Pancreas (tissue), 10 donors: ENCODE measurements at regions not wholly inside any gene's neighbourhood (a gene's known extent, or its start where the extent isn't known, plus 50 kb on each side); places are given as distances from the start of the nearest gene placed in this dataset.
A peak's percentile ranks its signal among the peaks of the same experiment; 100 is the strongest.
"Not testable (repeated sequence)": the region's sequence is repeated elsewhere in the genome, so short reads cannot be mapped to it uniquely, and the experiment has no call there.

ENCODE experiments used
- ATAC-seq, 4 donors: fragments of 200-7000 bp; cut with Tn5 transposase; one replicate each; pipeline versions ENCODE4 v1.8.0 to v1.9.1; 2020; ENCODE audit warnings: mild to moderate bottlenecking in 4 of 4, moderate library complexity in 4 of 4
- DNase-seq, 6 donors: peaks; one replicate each; pipeline ENCODE4 v3.0.0-alpha.2; 2020
- FAIRE-seq: peaks from 2 replicates; lab custom pipeline; 2012; peaks lifted over from hg19 to GRCh38; lab: Jason Lieb, UNC
- H3K27ac ChIP-seq, 4 donors: fragments of 200-600 bp; sonication (generic); 1 replicate in 3 of 4; 2 replicates in 1 of 4; pipeline versions ENCODE4 v1.5.0 to v1.8.0; 2020
- H3K27me3 ChIP-seq, 4 donors: fragments of 200-600 bp; one replicate each; pipeline ENCODE4 v1.8.0; 2021
- H3K36me3 ChIP-seq, 3 donors: fragments of 200-600 bp; sonication (generic) in 1 of 3; one replicate each; pipeline versions ENCODE4 v1.5.0 to v1.8.0; 2020 to 2021
- H3K4me1 ChIP-seq, 3 donors: fragments of 200-600 bp; one replicate each; pipeline ENCODE4 v1.8.0; 2021
- H3K4me3 ChIP-seq, 4 donors: fragments of 200-600 bp; sonication (generic) in 2 of 4; one replicate each; pipeline versions ENCODE4 v1.5.0 to v1.8.0; 2020 to 2021
- H3K9me3 ChIP-seq, 4 donors: fragments of 200-600 bp; one replicate each; pipeline ENCODE4 v1.8.0; 2021
- WGBS, 2 donors: extraction: QIAGEN DNeasy Blood & Tissue Kit; methylation state at CpG; one replicate each; pipeline ENCODE4 v1.1.7; 2013; 5-methylcytosine and 5-hydroxymethylcytosine counted together
- intact Hi-C, 3 donors: fragments of 100-400 bp; cut with DNase I; formaldehyde crosslinking; loops; one replicate each; pipeline versions ENCODE4 v1.11.1 to v1.14.2; 2022
- TF ChIP-seq, protein P1 (sequence below), 4 donors: fragments of 200-600 bp; sonication (generic) in 3 of 4; IDR thresholded peaks; one replicate each; pipeline versions ENCODE4 v1.5.0 to v1.8.0; 2021; ENCODE audit warnings: antibody characterized with exemption in 4 of 4
- donor health status: healthy with polysubstance abuse.
- donor health status: DM: no; HTN: no; CAD: no; lungs with moderate emphysema.
- donor health status: DM: no; HTN: no; CAD: no.
- donor health status: control.
- donor health status: control.
- donor health status: Bipolar disorder and iron deficiency.
- donor health status: DM: yes; HTN: yes; CAD: no.
- donor health status: DM: no; HTN: no; CAD: no.
- donor health status: DM: no; HTN: no; CAD: no.
- donor health status: DM: yes; HTN: yes; CAD: no.

DNA sequence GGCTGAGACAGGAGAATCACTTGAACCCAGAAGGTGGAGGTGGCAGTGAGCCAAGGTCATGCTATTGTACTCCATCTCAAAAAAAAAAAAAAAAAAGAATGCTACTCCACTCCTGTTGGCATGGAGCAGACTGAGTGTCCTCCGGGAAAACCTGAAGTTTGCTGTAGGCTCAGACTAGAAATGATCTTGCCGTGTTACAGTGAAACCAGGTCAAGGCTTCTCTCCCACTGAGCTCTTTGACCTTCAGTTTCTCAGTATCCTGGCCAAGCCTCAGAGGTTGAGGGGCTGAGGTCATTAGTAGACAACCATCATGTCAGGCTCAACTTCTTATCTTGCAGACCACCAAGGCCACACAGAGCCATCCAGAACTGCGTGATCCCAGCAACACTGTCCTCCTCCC, 348.6 kb upstream of the ZNF32 start:
- FAIRE-seq (no peak), DNase-seq (no peak), ATAC-seq (peak in 3 of 4 donors; percentile 19 to 59 (median 51))
- intact Hi-C loops = no loop called here
- Histone ChIP-seq H3K27me3 (no peaks in the 10 kb centered on the region), H3K9me3 (no peaks in the 10 kb centered on the region), H3K36me3 (no peaks in the 10 kb centered on the region), H3K4me1 (peaks cover 0 to 20% (median 11%) of the 10 kb centered on the region in 3 donors), H3K27ac (peak overlapping the region in 2 of 4 donors; percentile 42 to 52), H3K4me3 (no peak overlapping the region)
- TF ChIP-seq, protein P1, sequence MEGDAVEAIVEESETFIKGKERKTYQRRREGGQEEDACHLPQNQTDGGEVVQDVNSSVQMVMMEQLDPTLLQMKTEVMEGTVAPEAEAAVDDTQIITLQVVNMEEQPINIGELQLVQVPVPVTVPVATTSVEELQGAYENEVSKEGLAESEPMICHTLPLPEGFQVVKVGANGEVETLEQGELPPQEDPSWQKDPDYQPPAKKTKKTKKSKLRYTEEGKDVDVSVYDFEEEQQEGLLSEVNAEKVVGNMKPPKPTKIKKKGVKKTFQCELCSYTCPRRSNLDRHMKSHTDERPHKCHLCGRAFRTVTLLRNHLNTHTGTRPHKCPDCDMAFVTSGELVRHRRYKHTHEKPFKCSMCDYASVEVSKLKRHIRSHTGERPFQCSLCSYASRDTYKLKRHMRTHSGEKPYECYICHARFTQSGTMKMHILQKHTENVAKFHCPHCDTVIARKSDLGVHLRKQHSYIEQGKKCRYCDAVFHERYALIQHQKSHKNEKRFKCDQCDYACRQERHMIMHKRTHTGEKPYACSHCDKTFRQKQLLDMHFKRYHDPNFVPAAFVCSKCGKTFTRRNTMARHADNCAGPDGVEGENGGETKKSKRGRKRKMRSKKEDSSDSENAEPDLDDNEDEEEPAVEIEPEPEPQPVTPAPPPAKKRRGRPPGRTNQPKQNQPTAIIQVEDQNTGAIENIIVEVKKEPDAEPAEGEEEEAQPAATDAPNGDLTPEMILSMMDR (IDR thresholded peaks at IDR 0.05) = no peak
- 30 to 31% methylated on average over 3 of the region's 3 CpGs for WGBS, 2 donors

DNA sequence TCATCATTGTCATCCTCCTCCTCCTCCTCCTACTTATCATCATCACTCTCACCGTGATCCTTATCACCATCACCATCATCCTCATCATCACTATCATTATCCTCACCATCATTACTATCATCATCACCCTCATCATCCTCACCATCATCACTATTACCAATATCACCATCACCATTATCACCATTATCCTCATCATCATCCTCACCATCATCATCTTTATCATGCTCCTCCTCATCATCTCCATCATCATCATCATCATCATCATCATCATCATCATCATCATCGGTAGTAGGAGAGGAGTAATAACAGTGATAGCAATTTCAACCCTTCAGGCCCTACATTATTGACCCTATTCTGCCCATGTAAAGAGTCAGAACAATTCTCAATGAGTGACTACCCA, 345.9 kb upstream of the ZNF32 start:
- Histone ChIP-seq H3K9me3 (no peaks in the 10 kb centered on the region), H3K36me3 (no peaks in the 10 kb centered on the region), H3K27me3 (no peaks in the 10 kb centered on the region), H3K27ac (no peak overlapping the region), H3K4me1 (peaks cover 0 to 20% (median 11%) of the 10 kb centered on the region in 3 donors), H3K4me3 (no peak overlapping the region)
- DNase-seq (no peak), ATAC-seq (no peak), FAIRE-seq (no peak)
- WGBS, 2 donors = 84 to 88% methylated on average over 2 of the region's 2 CpGs
- TF ChIP-seq, protein P1 (IDR thresholded peaks at IDR 0.05) = no peak
- intact Hi-C loops = no loop called here

GRCh38 chr10:43992816-43993215, 344.1 kb upstream of the ZNF32 start:
- ATAC-seq, H3K27ac ChIP-seq, intact Hi-C loops, H3K36me3 ChIP-seq, FAIRE-seq, DNase-seq, H3K4me1 ChIP-seq, H3K4me3 ChIP-seq, H3K27me3 ChIP-seq, H3K9me3 ChIP-seq: not testable (repeated sequence)
- WGBS, 2 donors = 88 to 94% methylated on average over 18 to 19 of the region's 19 CpGs

DNA sequence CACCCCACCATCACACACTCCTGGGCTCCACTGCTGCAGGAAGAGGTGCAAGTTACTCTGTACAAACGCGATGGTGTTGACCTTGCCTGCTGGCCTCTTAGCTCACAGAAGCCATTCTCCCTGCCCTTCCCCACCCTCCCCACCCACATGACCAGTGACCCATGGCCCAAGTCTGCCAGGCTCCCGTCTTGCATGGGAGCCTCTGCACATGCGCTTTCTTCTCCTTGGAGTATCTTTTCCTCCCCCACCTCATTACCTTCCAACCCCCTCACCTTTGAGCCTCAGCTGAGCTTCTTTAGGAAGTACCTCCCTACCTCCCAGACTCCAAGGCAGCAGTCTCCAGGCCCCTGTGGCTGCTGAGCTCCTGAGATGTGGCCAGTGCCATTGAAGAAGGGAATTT, 337.7 kb upstream of the ZNF32 start:
- intact Hi-C loops = no loop called here
- no peaks in the 10 kb centered on the region for H3K4me1 ChIP-seq
- FAIRE-seq (no peak), DNase-seq (no peak), ATAC-seq (no peak)
- H3K4me3 ChIP-seq = no peak overlapping the region
- no peaks in the 10 kb centered on the region for H3K36me3 ChIP-seq
- no peak overlapping the region for H3K27ac ChIP-seq
- H3K9me3 ChIP-seq = no peaks in the 10 kb centered on the region
- TF ChIP-seq, protein P1 (IDR thresholded peaks at IDR 0.05) = no peak
- 79 to 81% methylated on average over 4 of the region's 4 CpGs for WGBS, 2 donors
- H3K27me3 ChIP-seq = no peaks in the 10 kb centered on the region

- TF ChIP-seq, protein P1 (IDR thresholded peaks at IDR 0.05) = no peak
- Histone ChIP-seq H3K27me3 (no peaks in the 10 kb centered on the region), H3K36me3 (no peaks in the 10 kb centered on the region), H3K9me3 (no peaks in the 10 kb centered on the region), H3K4me1 (no peaks in the 10 kb centered on the region), H3K27ac (no peak overlapping the region), H3K4me3 (no peak overlapping the region)
- intact Hi-C loops = no loop called here
- no peak for FAIRE-seq
- 92 to 93% methylated on average over 5 of the region's 5 CpGs for WGBS, 2 donors
- no peak for ATAC-seq
- no peak for DNase-seq
Observed at GRCh38 chr10:43985941-43986340, 337.3 kb upstream of the ZNF32 start.
